H1 (cell line): ENCODE measurements at regions not wholly inside any gene's neighbourhood (a gene's known extent, or its start where the extent isn't known, plus 50 kb on each side); places are given as distances from the start of the nearest gene placed in this dataset.

ENCODE experiments used
- CREB1 ChIP-seq: IDR thresholded peaks from 2 replicates; pipeline ENCODE4 v1.6.1; 2012; ENCODE audit warnings: inconsistent platforms
- HDAC6 ChIP-seq: IDR thresholded peaks from one replicate; pipeline ENCODE4 v1.7.1; 2012; ENCODE audit warnings: low read depth, mild to moderate bottlenecking, inconsistent platforms, low read length, moderate library complexity
- POU5F1 ChIP-seq: IDR thresholded peaks from 2 replicates; pipeline ENCODE4 v1.6.1; 2011; ENCODE audit warnings: low read depth, mild to moderate bottlenecking, low read length, moderate library complexity
- SRF ChIP-seq: IDR thresholded peaks from 2 replicates; pipeline ENCODE4 v1.6.1; 2011; ENCODE audit warnings: mild to moderate bottlenecking, low read depth, low read length, moderate library complexity

GRCh38 chr14:23728791-23729190, 92.6 kb downstream of the DHRS2 start (continued):
- TF ChIP-seq POU5F1 (no peak), SRF (no peak), HDAC6 (no peak), CREB1 (no peak)
- TF ChIP-seq, all 59 proteins: peak for 0
